Breast epithelium (tissue), 4 donors: ENCODE measurements at regions not wholly inside any gene's neighbourhood (a gene's known extent, or its start where the extent isn't known, plus 50 kb on each side); places are given as distances from the start of the nearest gene placed in this dataset.

Source experiments
- DNase-seq, 2 donors: peaks; one replicate each; pipeline ENCODE4 v3.0.0-alpha.2; 2019; ENCODE audit warnings: low spot score in 2 of 2
- H3K27ac ChIP-seq, 2 donors: fragments of 200-600 bp; sonication (generic) in 1 of 2; one replicate each; pipeline ENCODE4 v1.5.1; 2016 to 2019; ENCODE audit warnings: mild to moderate bottlenecking in 1 of 2
- H3K27me3 ChIP-seq, 2 donors: fragments of 200-600 bp; sonication (generic) in 1 of 2; one replicate each; pipeline versions ENCODE4 v1.5.1 to v1.6.0; 2017 to 2019; ENCODE audit warnings: control low read depth in 1 of 2, mild to moderate bottlenecking in 1 of 2
- H3K36me3 ChIP-seq: fragments of 200-600 bp; one replicate; pipeline ENCODE4 v1.5.1; 2019
- H3K4me1 ChIP-seq, 2 donors: fragments of 200-600 bp; sonication (generic); one replicate each; pipeline ENCODE4 v1.5.1; 2016 to 2019; ENCODE audit warnings: control low read depth in 1 of 2
- H3K4me3 ChIP-seq, 3 donors: fragments of 200-600 bp; sonication (generic); 1 replicate in 2 of 3; 2 replicates in 1 of 3; pipeline ENCODE4 v1.5.1; 2016 to 2019; ENCODE audit warnings: mild to moderate bottlenecking in 3 of 3, moderate library complexity in 2 of 3
- H3K9me3 ChIP-seq, 2 donors: fragments of 200-600 bp; sonication (generic) in 1 of 2; one replicate each; pipeline ENCODE4 v1.5.1; 2016 to 2019; ENCODE audit warnings: control low read depth in 1 of 2
- POLR2A ChIP-seq: fragments of 450-650 bp; IDR thresholded peaks from one replicate; pipeline ENCODE4 v1.6.1; 2016; ENCODE audit warnings: antibody characterized with exemption, mild to moderate bottlenecking, moderate library complexity
- POLR2AphosphoS5 ChIP-seq, 3 donors: sonication (generic); formaldehyde crosslinking; IDR thresholded peaks; one replicate each; pipeline ENCODE4 v1.6.1; 2017; ENCODE audit warnings: antibody characterized with exemption in 3 of 3
- intact Hi-C: fragments of 100-400 bp; cut with DNase I; formaldehyde crosslinking; loops from one replicate; pipeline ENCODE4 v1.15.1; 2023; ENCODE audit warnings: low total_unique reads
- TF ChIP-seq, protein P1 (sequence below), 3 donors: fragments of 450-650 bp; IDR thresholded peaks; one replicate each; pipeline ENCODE4 v1.5.1; 2016 to 2017; ENCODE audit warnings: antibody characterized with exemption in 3 of 3, mild to moderate bottlenecking in 3 of 3, moderate library complexity in 3 of 3

DNA sequence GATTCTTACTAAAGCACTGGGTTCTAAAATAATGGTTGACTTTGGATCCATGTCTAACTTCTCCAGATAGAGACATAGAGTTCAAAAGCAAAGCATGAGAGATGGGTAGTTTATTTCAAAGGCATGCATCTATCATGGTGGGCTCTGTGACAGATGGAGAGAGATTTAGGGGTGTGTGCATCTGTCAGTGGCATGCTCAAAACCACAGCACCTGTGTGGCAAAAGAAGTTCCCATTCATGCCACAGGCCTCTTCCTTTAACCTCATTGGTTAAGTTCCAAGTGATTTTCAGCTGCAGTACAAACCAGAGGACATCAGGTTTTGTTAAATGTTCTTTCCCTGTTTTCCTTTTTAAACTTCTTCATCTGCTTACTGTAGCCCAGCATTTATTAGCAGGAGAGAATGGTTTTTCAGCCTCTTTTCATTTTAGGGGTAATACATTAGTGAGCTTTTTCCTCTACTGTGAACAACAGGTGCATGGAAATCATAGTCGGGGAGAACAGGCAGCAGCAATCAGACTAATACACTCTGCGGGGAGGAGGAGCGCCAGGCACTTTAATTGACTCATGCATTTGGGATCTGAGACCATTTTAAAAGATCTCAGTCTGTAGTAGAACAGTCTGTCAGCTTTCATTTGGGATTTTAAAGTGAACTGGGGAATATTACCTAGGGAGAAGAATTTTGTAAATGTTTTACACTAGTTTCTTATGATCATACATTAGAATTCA is 52.4 kb upstream of the UPP2 start:
- Histone ChIP-seq H3K9me3 (no peaks in the 10 kb centered on the region), H3K27me3 (no peaks in the 10 kb centered on the region), H3K4me3 (no peak overlapping the region), H3K4me1 (no peaks in the 10 kb centered on the region), H3K36me3 (no peaks in the 10 kb centered on the region), H3K27ac (no peak overlapping the region)
- intact Hi-C loops, result no loop called here
- DNase-seq, result no peak
- TF ChIP-seq, protein P1, sequence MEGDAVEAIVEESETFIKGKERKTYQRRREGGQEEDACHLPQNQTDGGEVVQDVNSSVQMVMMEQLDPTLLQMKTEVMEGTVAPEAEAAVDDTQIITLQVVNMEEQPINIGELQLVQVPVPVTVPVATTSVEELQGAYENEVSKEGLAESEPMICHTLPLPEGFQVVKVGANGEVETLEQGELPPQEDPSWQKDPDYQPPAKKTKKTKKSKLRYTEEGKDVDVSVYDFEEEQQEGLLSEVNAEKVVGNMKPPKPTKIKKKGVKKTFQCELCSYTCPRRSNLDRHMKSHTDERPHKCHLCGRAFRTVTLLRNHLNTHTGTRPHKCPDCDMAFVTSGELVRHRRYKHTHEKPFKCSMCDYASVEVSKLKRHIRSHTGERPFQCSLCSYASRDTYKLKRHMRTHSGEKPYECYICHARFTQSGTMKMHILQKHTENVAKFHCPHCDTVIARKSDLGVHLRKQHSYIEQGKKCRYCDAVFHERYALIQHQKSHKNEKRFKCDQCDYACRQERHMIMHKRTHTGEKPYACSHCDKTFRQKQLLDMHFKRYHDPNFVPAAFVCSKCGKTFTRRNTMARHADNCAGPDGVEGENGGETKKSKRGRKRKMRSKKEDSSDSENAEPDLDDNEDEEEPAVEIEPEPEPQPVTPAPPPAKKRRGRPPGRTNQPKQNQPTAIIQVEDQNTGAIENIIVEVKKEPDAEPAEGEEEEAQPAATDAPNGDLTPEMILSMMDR (IDR thresholded peaks at IDR 0.05), result no peak
- TF ChIP-seq POLR2AphosphoS5 (IDR thresholded peaks at IDR 0.05) (no peak), POLR2A (no peak)

DNA sequence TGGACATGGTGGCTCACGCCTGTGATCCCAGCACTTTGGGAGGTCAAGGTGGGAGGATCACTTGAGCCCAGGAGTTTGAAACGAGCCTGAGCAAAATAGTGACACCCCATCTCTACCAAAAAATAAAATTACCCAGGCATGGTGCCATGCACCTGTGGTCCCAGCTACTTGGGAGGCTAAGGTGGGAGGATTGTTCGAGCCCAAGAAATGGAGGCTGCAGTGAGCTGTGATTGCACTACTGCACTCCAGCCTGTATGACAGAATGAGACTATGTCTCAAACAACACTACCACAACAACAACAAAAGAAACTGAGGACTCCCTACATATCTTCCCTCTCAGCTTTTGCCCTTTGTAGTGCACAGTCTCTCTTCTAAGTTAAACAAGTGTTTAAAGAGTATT is 53.3 kb upstream of the UPP2 start:
- Histone ChIP-seq H3K4me1 (no peaks in the 10 kb centered on the region), H3K27me3 (no peaks in the 10 kb centered on the region), H3K27ac (no peak overlapping the region), H3K4me3 (no peak overlapping the region), H3K36me3 (no peaks in the 10 kb centered on the region), H3K9me3 (no peaks in the 10 kb centered on the region)
- no peak for DNase-seq
- no peak for TF ChIP-seq POLR2A
- no peak for TF ChIP-seq POLR2AphosphoS5 (IDR thresholded peaks at IDR 0.05)
- TF ChIP-seq, protein P1 (IDR thresholded peaks at IDR 0.05), result no peak
- intact Hi-C loops, result no loop called here

DNA sequence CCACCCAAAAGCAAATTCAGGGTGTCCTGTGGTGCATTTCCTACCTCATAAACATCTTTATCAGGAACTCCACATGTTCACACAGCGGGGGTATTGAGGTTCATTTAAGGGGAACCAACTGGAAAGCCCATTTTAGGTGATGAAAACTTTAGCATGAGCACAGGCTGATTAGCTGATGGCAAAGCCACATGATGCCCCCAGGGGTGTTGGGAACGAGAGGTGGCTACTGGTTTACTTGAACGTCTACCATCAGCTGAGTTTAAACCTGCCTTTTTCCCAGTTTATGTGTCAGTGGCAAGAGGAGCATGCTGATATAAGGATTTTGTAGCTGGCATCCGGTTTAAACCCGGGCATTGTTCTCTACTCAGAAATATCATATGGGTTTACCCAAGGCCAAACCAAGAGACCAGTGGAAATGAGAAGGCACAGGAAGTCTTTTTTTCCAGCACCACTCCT is 54.5 kb upstream of the UPP2 start:
- no peaks in the 10 kb centered on the region for H3K4me1 ChIP-seq
- H3K4me3 ChIP-seq, result no peak overlapping the region
- no peak overlapping the region for H3K27ac ChIP-seq
- no peaks in the 10 kb centered on the region for H3K27me3 ChIP-seq
- no peak for DNase-seq
- TF ChIP-seq, protein P1 (IDR thresholded peaks at IDR 0.05), result no peak
- no peaks in the 10 kb centered on the region for H3K9me3 ChIP-seq
- no peaks in the 10 kb centered on the region for H3K36me3 ChIP-seq
- intact Hi-C loops, result no loop called here

DNA sequence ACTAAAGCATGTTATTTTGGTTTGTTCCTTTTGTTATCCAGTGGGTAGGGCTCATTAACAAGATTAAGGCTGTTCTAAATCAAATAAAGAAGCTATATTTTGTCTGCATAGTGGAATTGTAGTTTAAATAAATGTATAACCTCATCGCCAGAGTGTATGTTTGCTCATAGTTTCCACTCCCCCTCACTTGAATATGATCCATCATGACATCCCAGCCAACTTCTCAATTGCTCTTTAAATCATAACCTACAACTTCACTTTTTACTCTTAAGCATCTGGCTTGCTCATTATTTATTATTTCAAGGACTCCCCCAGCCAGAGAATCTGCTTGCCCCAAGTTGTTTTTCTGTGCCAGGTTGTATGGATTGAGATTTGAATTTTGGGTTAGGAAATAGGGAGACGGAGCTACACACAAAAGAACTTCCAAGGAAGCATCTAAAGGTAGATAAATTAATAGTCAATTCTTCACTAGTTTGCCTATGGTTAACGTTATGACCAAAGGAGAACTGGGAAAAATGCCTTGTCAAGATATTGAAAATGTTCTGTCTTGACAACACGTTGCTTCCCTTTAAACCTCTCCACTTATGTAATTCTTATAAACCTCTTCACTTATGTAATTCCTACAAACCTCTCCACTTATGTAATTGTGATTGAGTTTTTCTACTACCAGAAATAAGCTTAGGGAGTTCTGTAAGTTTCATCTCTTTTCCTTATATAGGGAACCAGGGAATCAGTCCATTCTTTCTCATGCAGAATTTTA is 55.4 kb upstream of the UPP2 start:
- Histone ChIP-seq H3K4me1 (no peaks in the 10 kb centered on the region), H3K27me3 (no peaks in the 10 kb centered on the region), H3K9me3 (no peaks in the 10 kb centered on the region), H3K36me3 (no peaks in the 10 kb centered on the region), H3K27ac (no peak overlapping the region), H3K4me3 (no peak overlapping the region)
- no peak for TF ChIP-seq POLR2AphosphoS5 (IDR thresholded peaks at IDR 0.05)
- TF ChIP-seq POLR2A, result no peak
- TF ChIP-seq, protein P1 (IDR thresholded peaks at IDR 0.05), result no peak
- no peak for DNase-seq
- intact Hi-C loops, result no loop called here

DNA sequence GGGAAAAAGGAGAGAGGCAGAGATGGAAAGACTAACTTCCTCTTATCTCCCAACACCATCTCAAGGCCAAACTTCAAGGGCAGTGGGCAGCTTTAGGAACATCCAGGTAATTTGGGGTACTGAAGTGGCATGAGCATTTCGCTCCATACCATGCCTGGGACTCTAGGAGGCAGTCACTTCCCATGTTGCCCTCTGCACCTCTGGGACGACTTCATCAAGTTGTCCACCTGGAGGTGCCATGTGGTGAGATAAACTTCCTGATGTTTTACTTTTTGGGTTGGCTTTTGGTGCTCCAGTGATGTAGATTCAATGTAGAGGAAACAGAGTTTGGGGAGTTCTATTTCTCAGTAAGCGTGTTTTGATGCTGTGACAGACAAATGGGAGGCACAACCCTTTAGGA is 56.3 kb upstream of the UPP2 start:
- Histone ChIP-seq H3K4me1 (no peaks in the 10 kb centered on the region), H3K9me3 (no peaks in the 10 kb centered on the region), H3K4me3 (no peak overlapping the region), H3K27me3 (no peaks in the 10 kb centered on the region), H3K36me3 (no peaks in the 10 kb centered on the region), H3K27ac (no peak overlapping the region)
- intact Hi-C loops, result no loop called here
- TF ChIP-seq POLR2AphosphoS5 (IDR thresholded peaks at IDR 0.05), result no peak
- TF ChIP-seq POLR2A, result no peak
- TF ChIP-seq, protein P1 (IDR thresholded peaks at IDR 0.05), result no peak
- no peak for DNase-seq
